Fibroblast of upper back skin (primary cell): ENCODE measurements at regions not wholly inside any gene's neighbourhood (a gene's known extent, or its start where the extent isn't known, plus 50 kb on each side); places are given as distances from the start of the nearest gene placed in this dataset.

Source experiments
- DNase-seq: peaks from one replicate; pipeline ENCODE4 v3.0.0-alpha.2; 2013

DNA sequence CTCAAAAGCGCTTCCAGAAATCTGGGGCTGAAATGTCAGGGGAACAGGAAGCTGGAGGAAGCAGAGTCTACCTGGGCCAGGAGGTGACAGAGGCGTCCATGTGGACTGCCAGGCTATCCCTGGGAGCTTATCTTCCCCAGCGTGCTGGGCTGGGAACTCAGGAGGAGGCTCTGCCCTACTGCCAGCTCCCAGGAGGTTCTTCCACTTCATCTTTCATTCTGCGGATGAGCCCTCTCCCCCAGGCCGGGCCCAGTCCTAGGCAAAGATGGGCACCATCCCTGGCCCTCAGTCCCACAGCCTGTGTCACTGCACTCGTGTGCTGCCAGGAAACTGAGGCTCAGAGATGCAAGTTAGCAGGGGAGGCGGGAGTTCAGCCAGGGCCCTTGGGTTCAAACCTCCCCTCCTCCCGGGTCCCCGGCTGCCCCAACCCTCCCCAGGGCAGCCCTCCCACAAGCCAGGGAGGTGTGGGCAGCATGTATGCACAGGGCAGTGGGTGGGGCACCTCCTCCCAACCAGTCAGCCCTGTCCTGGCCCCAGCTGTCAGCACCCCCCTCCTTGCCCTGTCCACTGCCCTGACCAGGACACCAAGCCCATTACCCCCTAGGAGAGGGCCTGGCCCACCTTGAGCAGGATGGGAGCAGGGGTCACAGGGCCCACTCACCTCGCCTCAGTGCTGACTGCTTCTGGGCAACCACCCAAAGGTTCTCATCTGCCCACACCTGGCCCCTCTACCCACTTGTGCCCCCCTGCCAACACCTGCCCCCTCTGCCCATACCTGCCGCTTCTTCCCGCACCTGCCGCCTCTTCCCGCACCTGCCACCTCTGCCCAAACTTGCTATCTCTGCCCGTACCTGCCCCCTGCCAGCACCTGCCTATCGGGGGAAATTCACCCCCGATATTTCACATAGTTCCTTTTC lies 226.0 kb downstream of the NPHP4 start:
- DNase-seq: no peak

GRCh38 chr1:5765483-5765882 lies 226.7 kb downstream of the NPHP4 start:
- DNase-seq: no peak

GRCh38 chr1:5764959-5765358 lies 227.3 kb downstream of the NPHP4 start:
- DNase-seq: no peak

- DNase-seq: no peak
Observed at GRCh38 chr1:5764464-5764863, 227.8 kb downstream of the NPHP4 start.

DNA sequence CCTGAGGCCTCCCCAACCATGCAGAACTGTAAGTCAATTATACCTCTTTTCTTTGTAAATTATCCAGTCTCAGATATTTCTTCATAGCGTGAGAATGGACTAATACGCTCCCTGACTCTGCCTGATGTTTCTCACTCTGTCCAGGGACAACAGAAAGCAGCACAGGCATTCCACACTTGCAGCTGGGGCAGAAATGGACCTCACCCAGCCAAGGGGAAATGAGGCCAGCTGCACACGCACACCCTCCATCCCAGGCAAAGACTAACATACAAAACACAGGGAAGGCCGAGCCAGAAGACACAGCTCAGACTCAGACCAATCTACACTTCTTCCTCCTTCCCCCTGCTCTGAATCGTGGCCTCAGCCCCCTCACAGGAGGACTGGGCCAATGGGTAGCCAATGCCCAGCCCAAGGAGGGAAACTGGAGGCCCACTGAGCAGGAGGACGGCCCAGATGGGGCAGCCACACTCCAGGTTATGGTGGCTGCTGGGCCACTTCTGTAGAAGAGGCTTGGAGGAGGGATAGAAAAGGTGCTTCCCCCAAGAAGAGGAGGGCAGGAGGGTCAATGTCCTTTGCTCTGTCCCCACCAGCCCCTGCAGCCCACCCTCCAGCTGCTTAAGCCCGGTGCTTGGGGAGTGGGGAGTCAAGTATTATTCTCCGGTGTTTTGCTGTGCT lies 228.4 kb downstream of the NPHP4 start:
- no peak for DNase-seq

DNA sequence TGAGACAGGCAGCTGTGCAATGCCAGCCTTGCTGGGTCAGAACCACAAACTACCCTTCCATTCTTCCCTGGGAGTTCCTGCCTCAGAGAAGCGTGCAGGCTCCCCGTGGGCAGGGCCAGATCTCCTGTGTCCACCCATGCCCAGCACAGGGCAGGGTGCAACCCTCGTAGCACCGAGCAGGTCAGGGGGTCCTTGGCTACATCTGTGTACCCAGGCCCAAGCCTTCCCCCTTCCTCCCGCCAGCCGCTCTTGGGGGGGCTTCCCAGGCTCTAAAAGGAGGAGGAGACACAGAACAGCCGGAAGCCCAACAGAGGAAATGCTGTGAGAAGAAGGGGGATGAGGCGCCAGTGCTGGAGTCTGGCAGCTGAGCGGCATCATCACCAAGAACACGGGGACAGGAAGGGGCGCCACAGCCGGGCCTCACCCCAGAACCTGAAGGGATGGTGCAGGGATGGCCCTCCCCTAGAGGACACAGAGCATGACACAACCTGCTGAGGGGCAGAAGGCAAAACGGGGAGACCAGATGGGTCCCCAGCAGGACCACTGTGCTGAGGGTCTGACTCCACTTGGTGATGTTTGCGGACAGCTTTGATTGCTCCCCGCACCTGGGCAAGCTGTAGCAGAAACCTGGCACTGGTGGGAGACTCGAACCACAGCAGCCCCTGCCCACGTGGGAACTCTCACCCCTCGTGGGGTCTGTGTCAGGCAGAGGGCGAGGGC lies 233.2 kb downstream of the NPHP4 start:
- no peak for DNase-seq

GRCh38 chr1:5758000-5758858 lies 234.0 kb downstream of the NPHP4 start:
- DNase-seq: no peak

- no peak for DNase-seq
Observed at GRCh38 chr1:5757187-5757805, 234.9 kb downstream of the NPHP4 start.

- no peak for DNase-seq
Observed at GRCh38 chr1:5756434-5757186, 235.6 kb downstream of the NPHP4 start.

- DNase-seq: no peak
Observed at GRCh38 chr1:5755552-5756125, 236.6 kb downstream of the NPHP4 start.

DNA sequence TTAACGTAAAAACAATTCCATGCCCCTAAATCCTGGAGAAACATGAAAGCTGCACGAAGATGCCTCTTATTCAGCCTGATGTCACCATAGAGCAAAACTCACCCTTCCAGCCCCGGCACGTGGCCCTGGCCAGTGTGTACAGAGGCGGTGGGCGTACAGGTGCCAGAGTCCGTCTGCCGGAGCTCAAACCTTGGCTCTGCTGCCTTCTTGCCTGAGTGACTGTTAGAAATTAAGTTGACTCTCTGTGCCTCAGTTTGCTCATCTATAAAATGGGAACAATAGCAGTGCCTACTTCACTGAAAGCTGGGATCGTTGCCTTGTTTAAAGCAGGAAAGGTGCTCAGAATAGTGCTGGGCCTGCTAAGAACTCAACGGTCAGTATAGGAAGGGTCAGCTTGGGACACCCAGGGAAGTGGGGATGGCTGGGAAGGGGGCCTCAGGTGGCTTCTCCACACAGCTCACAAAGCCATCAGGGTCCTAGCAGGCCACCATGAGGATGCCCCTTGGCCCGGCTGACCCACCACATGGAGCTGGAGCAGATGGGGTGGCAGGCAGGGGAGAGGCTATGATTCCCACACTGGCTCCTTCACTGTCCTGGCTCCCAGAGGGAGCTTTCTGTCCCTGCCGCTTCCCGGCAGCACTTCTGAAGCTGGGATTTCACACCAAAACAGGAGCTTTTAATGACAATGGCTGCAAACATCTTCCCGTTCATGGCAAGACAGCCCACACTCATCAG lies 237.2 kb downstream of the NPHP4 start:
- no peak for DNase-seq

DNA sequence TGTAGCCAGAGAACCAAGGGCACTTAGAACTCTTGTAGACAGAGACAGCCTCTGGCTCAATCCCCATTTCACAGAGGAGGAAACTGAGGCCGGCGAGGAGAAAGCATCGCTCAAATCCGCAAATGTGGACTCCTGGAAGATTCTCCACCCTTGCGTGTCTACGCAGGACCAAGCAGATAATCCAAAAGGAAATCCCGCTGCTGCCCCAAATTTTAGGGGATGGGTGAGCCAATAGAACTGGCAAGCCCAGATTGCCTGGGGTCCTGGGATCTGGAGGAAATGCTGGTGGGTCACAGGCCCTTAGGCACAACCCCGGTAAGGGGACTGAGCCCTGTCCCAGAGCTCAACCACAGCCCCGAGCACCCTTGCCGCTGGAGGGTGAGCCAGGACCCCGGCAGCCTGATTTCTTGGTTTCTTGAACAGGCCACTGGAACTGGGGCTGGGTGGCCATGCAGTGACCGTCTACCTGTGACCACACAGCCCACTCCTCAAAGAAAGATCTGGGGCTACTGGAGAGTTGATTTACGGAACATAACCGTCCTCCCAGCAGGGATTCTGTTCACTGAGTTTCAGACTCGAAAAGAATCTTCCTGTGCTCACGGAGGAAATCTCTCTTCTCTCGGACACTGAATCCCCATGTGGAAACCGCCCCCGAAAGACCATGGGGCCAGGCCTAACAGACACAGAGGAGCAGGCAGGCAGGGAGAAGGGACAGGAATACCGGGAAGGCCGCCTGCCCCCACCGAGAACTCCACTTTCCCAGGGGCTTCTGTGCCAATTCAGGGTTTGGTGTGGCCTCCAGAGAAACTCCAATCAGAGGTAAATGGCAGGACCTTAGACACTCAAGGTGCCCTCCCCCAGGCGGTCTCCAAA lies 238.4 kb downstream of the NPHP4 start:
- DNase-seq: no peak

GRCh38 chr1:5752746-5753548 lies 239.3 kb downstream of the NPHP4 start:
- no peak for DNase-seq

DNA sequence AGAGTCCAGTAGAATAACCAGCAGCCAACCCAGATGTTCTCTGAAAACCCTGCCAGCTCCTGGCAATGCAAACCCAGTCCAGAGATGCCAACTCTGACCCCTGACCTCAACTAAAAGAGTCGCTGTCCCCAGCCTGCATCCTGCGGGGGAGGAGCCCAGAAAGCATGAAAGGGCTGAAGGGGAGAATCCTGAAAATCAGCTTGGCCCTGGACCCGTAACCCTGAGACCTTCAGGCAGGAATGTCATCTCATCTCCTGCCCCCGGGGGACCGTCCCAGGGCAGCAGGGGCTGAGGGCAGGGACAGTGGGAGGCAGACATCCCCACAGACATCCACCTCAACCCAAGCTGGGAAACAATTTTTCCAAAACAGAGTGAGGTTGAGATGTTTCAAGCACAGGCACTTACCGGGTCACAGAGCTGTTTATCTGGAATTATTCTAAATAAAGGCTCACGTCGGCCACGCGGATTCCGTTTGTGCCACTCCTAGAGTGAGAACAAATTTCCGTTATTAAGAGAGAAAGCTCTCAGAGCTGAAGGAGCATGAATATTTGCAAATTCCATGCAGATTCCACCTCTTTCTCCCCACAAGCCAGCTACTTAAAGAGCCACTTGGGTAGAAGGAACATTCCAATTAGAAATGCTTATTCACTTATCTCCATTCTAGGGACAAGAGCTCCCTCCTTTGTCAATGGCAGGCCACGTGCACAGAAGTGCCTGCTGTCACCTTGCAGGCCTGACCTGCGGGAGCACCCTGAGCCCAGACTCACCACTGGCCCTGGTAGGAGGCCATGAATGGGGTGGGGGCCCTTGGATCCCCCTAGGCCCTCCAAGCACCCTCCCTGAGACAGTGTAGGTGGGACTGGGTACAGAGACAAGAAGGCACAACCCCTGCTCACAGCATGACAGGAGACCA lies 240.1 kb downstream of the NPHP4 start:
- no peak for DNase-seq

DNA sequence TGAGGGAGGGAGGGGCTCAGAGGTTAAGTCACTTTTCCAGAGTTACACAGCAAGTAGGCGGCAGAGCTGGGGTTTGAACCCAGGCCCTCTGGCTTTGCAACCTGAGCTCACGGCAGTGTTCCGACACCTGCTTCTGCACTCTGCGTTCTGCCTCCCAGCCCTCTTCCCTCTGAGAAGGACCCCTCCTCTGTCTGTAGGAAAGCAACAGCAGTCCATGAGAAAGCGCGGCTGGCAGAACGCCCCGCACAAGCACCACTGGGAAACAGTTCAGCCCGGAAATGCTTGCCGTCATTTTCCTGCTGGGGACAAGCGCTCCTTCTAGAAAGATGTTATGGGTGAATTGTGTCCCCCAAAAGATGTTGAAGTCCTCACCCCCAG lies 241.1 kb downstream of the NPHP4 start:
- no peak for DNase-seq

DNA sequence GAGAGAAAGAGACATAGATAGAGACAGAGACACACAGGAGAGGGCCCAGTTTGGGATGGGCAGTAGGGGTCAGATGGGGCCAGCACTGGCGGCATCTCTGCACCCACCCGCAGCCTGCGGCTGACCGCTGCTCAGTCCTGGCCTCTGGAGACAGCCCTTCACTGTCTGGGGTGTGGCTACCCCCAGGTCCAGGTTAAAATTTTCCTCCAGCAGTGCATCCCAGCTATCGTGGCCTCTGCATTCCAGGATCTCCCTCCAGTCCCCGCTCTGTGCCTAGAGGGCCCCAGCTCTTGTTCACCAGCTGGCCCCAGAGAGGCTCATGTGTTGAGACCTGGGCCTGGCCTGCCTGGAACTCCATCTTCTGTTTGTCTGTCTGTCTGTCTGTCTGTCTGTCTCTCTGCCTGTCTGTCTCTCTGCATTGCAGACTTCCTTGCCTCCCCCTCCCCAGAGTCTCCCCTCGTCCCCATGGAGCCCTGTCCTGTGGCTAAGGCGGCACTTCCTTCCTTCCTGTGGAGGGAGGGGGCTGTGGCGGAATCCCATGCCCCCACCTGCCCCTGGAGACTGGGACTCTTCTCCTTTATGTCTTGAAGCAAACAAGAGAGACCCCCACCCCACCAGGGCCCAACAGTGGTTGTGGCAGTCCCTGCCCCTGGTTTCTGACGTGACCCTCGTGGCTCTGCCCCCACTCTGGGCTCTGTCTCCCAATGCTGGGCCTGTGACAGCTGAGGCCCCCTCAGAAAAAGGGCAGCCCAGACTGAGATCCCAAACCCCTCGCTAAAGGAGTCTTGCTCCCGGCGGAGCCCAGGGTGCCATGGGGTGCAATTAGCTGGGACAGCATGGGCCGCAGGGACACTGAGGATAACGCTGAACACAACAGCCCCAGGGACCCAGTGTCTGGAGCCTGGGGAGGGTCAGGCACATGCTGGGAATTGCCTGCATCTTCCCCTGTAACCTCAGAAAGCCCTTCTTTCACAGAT lies 241.8 kb downstream of the NPHP4 start:
- DNase-seq: no peak
